SU-DHL-6 (cell line): ENCODE measurements at regions not wholly inside any gene's neighbourhood (a gene's known extent, or its start where the extent isn't known, plus 50 kb on each side); places are given as distances from the start of the nearest gene placed in this dataset.
A peak's percentile ranks its signal among the peaks of the same experiment; 100 is the strongest.

Experiments
- H2AFZ ChIP-seq: fragments of 200-600 bp; sonication (generic); 2 replicates; pipeline ENCODE4 v1.6.1; 2014; ENCODE audit warnings: low read depth, mild to moderate bottlenecking, moderate library complexity, mixed read lengths, antibody characterized with exemption, low read length; ENCODE audit not compliant: severe bottlenecking
- H3F3A ChIP-seq: fragments of 200-600 bp; shearing (Covaris generic); 2 replicates; pipeline ENCODE4 v1.6.0; 2016; ENCODE audit warnings: antibody characterized with exemption, mild to moderate bottlenecking; ENCODE audit not compliant: insufficient read depth
- H3K27ac ChIP-seq: fragments of 200-600 bp; sonication (generic); 2 replicates; pipeline ENCODE4 v1.5.1; 2016; ENCODE audit warnings: low read depth, mild to moderate bottlenecking, low read length, moderate library complexity, mixed read lengths
- H3K27me3 ChIP-seq: fragments of 200-600 bp; sonication (generic), shearing (Covaris generic); 2 replicates; pipeline ENCODE4 v1.6.0; 2014; ENCODE audit warnings: mild to moderate bottlenecking, low read length
- H3K36me3 ChIP-seq: fragments of 200-600 bp; sonication (generic); 2 replicates; pipeline ENCODE4 v1.6.1; 2014; ENCODE audit warnings: mild to moderate bottlenecking, low read length, mixed read lengths
- H3K4me2 ChIP-seq: fragments of 300-600, 200-600 bp; shearing (Covaris generic), sonication (generic); 2 replicates; pipeline ENCODE4 v1.6.0; 2014; ENCODE audit warnings: low read length, low read depth, mild to moderate bottlenecking; ENCODE audit not compliant: poor library complexity, severe bottlenecking
- H3K4me3 ChIP-seq: fragments of 200-600 bp; sonication (generic); 2 replicates; pipeline ENCODE4 v1.5.1; 2014; ENCODE audit warnings: antibody characterized with exemption, low read length, mild to moderate bottlenecking, mixed read lengths; ENCODE audit not compliant: insufficient read depth, poor library complexity, severe bottlenecking
- H3K79me2 ChIP-seq: fragments of 200-600 bp; sonication (generic); 2 replicates; pipeline ENCODE4 v1.6.1; 2014; ENCODE audit warnings: mild to moderate bottlenecking, low read length, moderate library complexity; ENCODE audit not compliant: insufficient read depth
- H3K9ac ChIP-seq: fragments of 200-600 bp; sonication (generic); 2 replicates; pipeline ENCODE4 v1.7.0; 2014; ENCODE audit warnings: mild to moderate bottlenecking, low read length
- H3K9me2 ChIP-seq: fragments of 200-600 bp; sonication (generic); replicated peaks from 2 replicates; pipeline ENCODE4 v1.6.1; 2014; ENCODE audit warnings: low read length; ENCODE audit not compliant: insufficient read depth
- H3K9me3 ChIP-seq: fragments of 200-600 bp; sonication (generic); 2 replicates; pipeline ENCODE4 v1.6.1; 2014; ENCODE audit warnings: low read length, mixed read lengths; ENCODE audit not compliant: insufficient read depth
- H4K20me1 ChIP-seq: fragments of 200-600 bp; sonication (generic); 2 replicates; pipeline ENCODE4 v1.6.1; 2014; ENCODE audit warnings: low read depth, mild to moderate bottlenecking, antibody characterized with exemption, low read length, moderate library complexity, mixed read lengths
- CTCF ChIP-seq: fragments of 200-600 bp; sonication (generic); IDR thresholded peaks from one replicate; pipeline ENCODE4 v1.5.1; 2017; ENCODE audit warnings: antibody characterized with exemption, mild to moderate bottlenecking, low read length, moderate library complexity; ENCODE audit not compliant: insufficient read depth, poor library complexity, severe bottlenecking
- EZH2phosphoT487 ChIP-seq: fragments of 200-600 bp; sonication (generic), shearing (Covaris generic); conservative IDR thresholded peaks from 2 replicates; pipeline ENCODE4 v1.6.1; 2018; ENCODE audit warnings: mild to moderate bottlenecking, antibody characterized with exemption, low read length, moderate library complexity, mixed read lengths

- H3K4me3 ChIP-seq: no peak overlapping the region
- TF ChIP-seq EZH2phosphoT487: no peak
- no peak for TF ChIP-seq CTCF
- peaks cover 3% of the 10 kb centered on the region; the same call in 1 of the 2 replicates for H3F3A ChIP-seq
- H3K27me3 ChIP-seq: no peaks in the 10 kb centered on the region
- H3K9ac ChIP-seq: no peak overlapping the region
- no peak overlapping the region for H2AFZ ChIP-seq
- H3K79me2 ChIP-seq: no peaks in the 10 kb centered on the region
- H3K9me3 ChIP-seq: no peaks in the 10 kb centered on the region
- H4K20me1 ChIP-seq: no peaks in the 10 kb centered on the region
- no peak overlapping the region for H3K27ac ChIP-seq
- H3K9me2 ChIP-seq: no peaks in the 10 kb centered on the region
- no peaks in the 10 kb centered on the region for H3K36me3 ChIP-seq
- H3K4me2 ChIP-seq: no peak overlapping the region
These were observed 81.8 kb downstream of the NFKBIZ start for GRCh38 chr3:101931081-101931480.

DNA sequence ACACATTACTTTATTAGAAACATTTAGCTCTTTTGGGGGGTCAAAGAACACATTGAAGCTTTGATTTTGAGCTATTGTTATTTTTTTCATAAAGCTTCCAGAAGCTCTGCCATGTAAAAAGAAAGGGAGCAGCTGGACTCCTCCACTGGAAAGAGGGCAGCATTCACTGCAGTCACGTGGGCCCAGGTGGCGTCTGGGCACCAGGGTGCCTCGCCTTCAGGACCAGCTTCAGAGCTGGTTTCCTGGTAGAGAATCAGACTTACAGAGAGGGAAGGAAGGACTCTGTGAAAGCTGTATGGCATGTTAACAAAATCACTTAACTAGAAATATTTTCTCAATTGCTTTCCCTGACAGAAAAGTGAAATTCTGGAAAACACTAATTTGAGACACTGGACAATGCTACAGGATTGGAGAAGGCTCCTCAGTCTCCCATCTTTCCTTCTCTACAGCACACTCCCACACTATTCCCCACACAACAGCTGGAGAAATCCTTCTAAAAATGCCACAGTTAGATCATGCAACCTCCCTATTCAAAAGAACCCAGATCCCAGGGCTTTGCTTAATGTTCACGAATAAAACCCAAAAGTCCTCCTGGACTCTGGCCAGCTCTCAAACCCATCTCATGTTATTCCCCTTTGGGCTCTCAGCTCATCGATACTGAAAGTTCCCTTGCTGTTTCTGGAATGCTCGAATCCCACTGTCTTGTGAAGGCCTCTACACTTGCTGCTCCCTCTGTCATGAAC is 83.2 kb downstream of the NFKBIZ start:
- H3K27me3 ChIP-seq: no peaks in the 10 kb centered on the region
- no peaks in the 10 kb centered on the region for H3K79me2 ChIP-seq
- no peaks in the 10 kb centered on the region for H3K9me2 ChIP-seq
- TF ChIP-seq EZH2phosphoT487 (no peak), CTCF (no peak)
- H3K9me3 ChIP-seq: no peaks in the 10 kb centered on the region
- no peak overlapping the region for H3K27ac ChIP-seq
- peak overlapping the region; percentile 31 for H2AFZ ChIP-seq
- H3K9ac ChIP-seq: no peak overlapping the region
- H3K4me3 ChIP-seq: no peak overlapping the region
- H4K20me1 ChIP-seq: no peaks in the 10 kb centered on the region
- peaks cover 5% of the 10 kb centered on the region; the same call in 1 of the 2 replicates for H3F3A ChIP-seq
- H3K4me2 ChIP-seq: no peak overlapping the region
- no peaks in the 10 kb centered on the region for H3K36me3 ChIP-seq

- Histone ChIP-seq H3K9me2 (no peaks in the 10 kb centered on the region), H3K9me3 (no peaks in the 10 kb centered on the region), H3K9ac (peak overlapping the region; percentile 19; the same call in 1 of the 2 replicates), H4K20me1 (no peaks in the 10 kb centered on the region), H3K4me3 (peak overlapping the region; percentile 2), H2AFZ (peak overlapping the region; percentile 52), H3F3A (peaks cover 10% of the 10 kb centered on the region; the same call in 1 of the 2 replicates), H3K27ac (peak overlapping the region; percentile 75), H3K4me2 (peak overlapping the region; percentile 53), H3K27me3 (no peaks in the 10 kb centered on the region), H3K79me2 (no peaks in the 10 kb centered on the region), H3K36me3 (no peaks in the 10 kb centered on the region)
- no peak for TF ChIP-seq CTCF
- TF ChIP-seq EZH2phosphoT487: no peak
These were observed 87.4 kb downstream of the NFKBIZ start for GRCh38 chr3:101936419-101937356.
